Pancreas (tissue), 10 donors: ENCODE measurements at regions not wholly inside any gene's neighbourhood (a gene's known extent, or its start where the extent isn't known, plus 50 kb on each side); places are given as distances from the start of the nearest gene placed in this dataset.

Experiments used
- ATAC-seq, 4 donors: fragments of 200-7000 bp; cut with Tn5 transposase; one replicate each; pipeline versions ENCODE4 v1.8.0 to v1.9.1; 2020; ENCODE audit warnings: mild to moderate bottlenecking in 4 of 4, moderate library complexity in 4 of 4
- DNase-seq, 6 donors: peaks; one replicate each; pipeline ENCODE4 v3.0.0-alpha.2; 2020
- FAIRE-seq: peaks from 2 replicates; lab custom pipeline; 2012; peaks lifted over from hg19 to GRCh38; lab: Jason Lieb, UNC
- H3K27ac ChIP-seq, 4 donors: fragments of 200-600 bp; sonication (generic); 1 replicate in 3 of 4; 2 replicates in 1 of 4; pipeline versions ENCODE4 v1.5.0 to v1.8.0; 2020
- H3K27me3 ChIP-seq, 4 donors: fragments of 200-600 bp; one replicate each; pipeline ENCODE4 v1.8.0; 2021
- H3K36me3 ChIP-seq, 3 donors: fragments of 200-600 bp; sonication (generic) in 1 of 3; one replicate each; pipeline versions ENCODE4 v1.5.0 to v1.8.0; 2020 to 2021
- H3K4me1 ChIP-seq, 3 donors: fragments of 200-600 bp; one replicate each; pipeline ENCODE4 v1.8.0; 2021
- H3K4me3 ChIP-seq, 4 donors: fragments of 200-600 bp; sonication (generic) in 2 of 4; one replicate each; pipeline versions ENCODE4 v1.5.0 to v1.8.0; 2020 to 2021
- H3K9me3 ChIP-seq, 4 donors: fragments of 200-600 bp; one replicate each; pipeline ENCODE4 v1.8.0; 2021
- WGBS, 2 donors: extraction: QIAGEN DNeasy Blood & Tissue Kit; methylation state at CpG; one replicate each; pipeline ENCODE4 v1.1.7; 2013; 5-methylcytosine and 5-hydroxymethylcytosine counted together
- intact Hi-C, 3 donors: fragments of 100-400 bp; cut with DNase I; formaldehyde crosslinking; loops; one replicate each; pipeline versions ENCODE4 v1.11.1 to v1.14.2; 2022
- TF ChIP-seq, protein P1 (sequence below), 4 donors: fragments of 200-600 bp; sonication (generic) in 3 of 4; IDR thresholded peaks; one replicate each; pipeline versions ENCODE4 v1.5.0 to v1.8.0; 2021; ENCODE audit warnings: antibody characterized with exemption in 4 of 4
- donor health status: healthy with polysubstance abuse.
- donor health status: DM: no; HTN: no; CAD: no; lungs with moderate emphysema.
- donor health status: DM: no; HTN: no; CAD: no.
- donor health status: control.
- donor health status: control.
- donor health status: Bipolar disorder and iron deficiency.
- donor health status: DM: yes; HTN: yes; CAD: no.
- donor health status: DM: no; HTN: no; CAD: no.
- donor health status: DM: no; HTN: no; CAD: no.
- donor health status: DM: yes; HTN: yes; CAD: no.

DNA sequence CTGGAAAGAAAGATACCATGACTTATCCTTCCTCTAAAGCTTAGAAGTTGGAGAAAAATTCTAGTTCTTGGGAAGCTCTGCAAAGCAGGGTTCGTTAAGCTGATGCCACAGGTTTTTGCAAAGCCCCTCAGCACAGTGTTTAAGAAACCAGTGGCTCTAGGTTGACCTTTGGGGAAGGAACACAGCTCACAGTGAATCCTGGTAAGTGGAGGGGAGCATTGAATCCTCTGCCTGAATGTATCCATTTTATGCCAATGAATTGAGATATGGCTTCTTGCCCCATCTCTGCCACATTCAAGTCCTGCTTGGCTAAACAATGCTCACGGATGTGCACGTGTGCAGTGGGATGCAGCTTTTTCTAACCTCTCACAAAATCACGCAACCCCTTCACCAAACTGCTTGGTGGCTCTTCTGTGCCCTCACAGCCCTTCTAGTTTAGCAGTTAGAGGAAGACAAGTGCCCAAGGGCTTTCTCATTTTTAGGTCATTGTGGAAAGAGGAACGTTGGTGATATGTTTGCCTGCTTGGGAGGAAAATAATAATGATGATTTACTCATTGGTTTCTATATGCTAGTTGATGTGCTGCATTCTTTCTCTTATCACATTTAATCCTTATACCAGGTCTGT lies 111.3 kb downstream of the DAD1 start:
- FAIRE-seq (no peak), DNase-seq (no peak), ATAC-seq (no peak)
- Histone ChIP-seq H3K36me3 (no peaks in the 10 kb centered on the region), H3K27ac (no peak overlapping the region), H3K27me3 (no peaks in the 10 kb centered on the region), H3K4me1 (no peaks in the 10 kb centered on the region), H3K9me3 (no peaks in the 10 kb centered on the region), H3K4me3 (no peak overlapping the region)
- TF ChIP-seq, protein P1, sequence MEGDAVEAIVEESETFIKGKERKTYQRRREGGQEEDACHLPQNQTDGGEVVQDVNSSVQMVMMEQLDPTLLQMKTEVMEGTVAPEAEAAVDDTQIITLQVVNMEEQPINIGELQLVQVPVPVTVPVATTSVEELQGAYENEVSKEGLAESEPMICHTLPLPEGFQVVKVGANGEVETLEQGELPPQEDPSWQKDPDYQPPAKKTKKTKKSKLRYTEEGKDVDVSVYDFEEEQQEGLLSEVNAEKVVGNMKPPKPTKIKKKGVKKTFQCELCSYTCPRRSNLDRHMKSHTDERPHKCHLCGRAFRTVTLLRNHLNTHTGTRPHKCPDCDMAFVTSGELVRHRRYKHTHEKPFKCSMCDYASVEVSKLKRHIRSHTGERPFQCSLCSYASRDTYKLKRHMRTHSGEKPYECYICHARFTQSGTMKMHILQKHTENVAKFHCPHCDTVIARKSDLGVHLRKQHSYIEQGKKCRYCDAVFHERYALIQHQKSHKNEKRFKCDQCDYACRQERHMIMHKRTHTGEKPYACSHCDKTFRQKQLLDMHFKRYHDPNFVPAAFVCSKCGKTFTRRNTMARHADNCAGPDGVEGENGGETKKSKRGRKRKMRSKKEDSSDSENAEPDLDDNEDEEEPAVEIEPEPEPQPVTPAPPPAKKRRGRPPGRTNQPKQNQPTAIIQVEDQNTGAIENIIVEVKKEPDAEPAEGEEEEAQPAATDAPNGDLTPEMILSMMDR (IDR thresholded peaks at IDR 0.05): no peak
- 61 to 74% methylated on average over 5 of the region's 5 CpGs for WGBS, 2 donors
- intact Hi-C loops: loop anchor here in 1 of 3 donors (10.0 kb wide), 1 partner anchor 153 kb away; no protein-coding TSS in a partner anchor

DNA sequence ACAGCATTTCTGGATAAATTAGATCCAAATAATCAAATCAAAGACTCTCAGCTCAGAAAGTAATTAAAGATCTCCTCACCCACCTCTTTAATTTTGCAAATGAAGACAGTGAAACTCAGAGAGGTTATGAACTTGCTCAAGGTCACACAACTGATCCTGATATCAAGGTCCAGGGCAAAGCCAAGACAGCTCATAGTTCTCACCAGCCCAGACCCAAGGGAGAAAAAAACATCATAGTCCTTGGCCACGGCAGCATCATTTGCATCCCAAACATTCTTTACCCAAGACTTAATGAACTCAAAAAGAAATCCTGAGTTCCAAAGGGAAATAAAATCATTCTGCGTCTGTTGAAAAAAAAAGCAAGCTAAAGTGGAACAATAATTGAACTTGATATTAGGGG lies 112.1 kb downstream of the DAD1 start:
- no peaks in the 10 kb centered on the region for H3K27me3 ChIP-seq
- DNase-seq (no peak), ATAC-seq (no peak), FAIRE-seq (no peak)
- 53 to 55% methylated on average over 2 of the region's 2 CpGs for WGBS, 2 donors
- TF ChIP-seq, protein P1 (IDR thresholded peaks at IDR 0.05): no peak
- intact Hi-C loops: loop anchor here in 1 of 3 donors (10.0 kb wide), 1 partner anchor 152 kb away; no protein-coding TSS in a partner anchor
- no peak overlapping the region for H3K27ac ChIP-seq
- H3K9me3 ChIP-seq: no peaks in the 10 kb centered on the region
- no peaks in the 10 kb centered on the region for H3K4me1 ChIP-seq
- H3K36me3 ChIP-seq: no peaks in the 10 kb centered on the region
- no peak overlapping the region for H3K4me3 ChIP-seq

DNA sequence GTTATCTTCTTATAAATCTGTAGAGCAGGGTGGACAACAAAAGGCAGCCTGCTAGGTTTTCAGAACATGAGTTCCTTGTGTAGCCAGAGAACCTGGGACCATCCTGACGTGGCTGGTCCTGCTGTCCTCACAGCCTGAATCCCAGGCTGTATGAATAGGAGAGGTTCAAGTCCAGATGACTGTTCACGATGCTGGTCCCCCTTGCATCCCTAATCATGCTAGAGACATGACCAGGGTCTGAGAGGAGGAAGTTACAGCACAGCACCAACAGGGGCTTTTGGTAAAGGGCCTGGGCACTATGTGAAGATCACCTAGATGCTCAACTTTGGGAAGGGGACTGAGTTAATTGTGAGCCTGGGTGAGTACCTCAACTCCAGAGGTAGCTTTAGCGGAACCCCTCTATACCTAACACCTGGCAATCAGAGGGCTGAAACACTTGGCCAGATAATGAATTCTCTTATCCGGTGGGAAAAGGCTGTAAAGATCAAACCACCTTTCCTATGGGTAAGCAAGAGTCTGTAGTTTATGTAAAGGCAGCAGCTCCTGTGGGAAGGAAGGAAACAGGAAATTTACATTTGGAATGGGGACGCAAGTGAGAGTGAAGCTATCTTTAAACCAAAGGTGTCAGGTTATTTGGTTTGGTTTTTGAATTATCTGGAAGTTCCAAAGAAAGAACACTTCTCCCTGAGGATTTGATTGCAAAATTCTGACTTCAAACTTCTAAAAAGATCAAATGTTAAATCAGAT lies 112.8 kb downstream of the DAD1 start:
- Histone ChIP-seq H3K27me3 (no peaks in the 10 kb centered on the region), H3K4me1 (no peaks in the 10 kb centered on the region), H3K4me3 (no peak overlapping the region), H3K27ac (no peak overlapping the region), H3K9me3 (no peaks in the 10 kb centered on the region), H3K36me3 (no peaks in the 10 kb centered on the region)
- ATAC-seq: no peak
- FAIRE-seq: no peak
- intact Hi-C loops: loop anchor here in 1 of 3 donors (10.0 kb wide), 1 partner anchor 151 kb away; no protein-coding TSS in a partner anchor
- 64 to 69% methylated on average over 5 of the region's 5 CpGs for WGBS, 2 donors
- DNase-seq: no peak
- TF ChIP-seq, protein P1 (IDR thresholded peaks at IDR 0.05): no peak

DNA sequence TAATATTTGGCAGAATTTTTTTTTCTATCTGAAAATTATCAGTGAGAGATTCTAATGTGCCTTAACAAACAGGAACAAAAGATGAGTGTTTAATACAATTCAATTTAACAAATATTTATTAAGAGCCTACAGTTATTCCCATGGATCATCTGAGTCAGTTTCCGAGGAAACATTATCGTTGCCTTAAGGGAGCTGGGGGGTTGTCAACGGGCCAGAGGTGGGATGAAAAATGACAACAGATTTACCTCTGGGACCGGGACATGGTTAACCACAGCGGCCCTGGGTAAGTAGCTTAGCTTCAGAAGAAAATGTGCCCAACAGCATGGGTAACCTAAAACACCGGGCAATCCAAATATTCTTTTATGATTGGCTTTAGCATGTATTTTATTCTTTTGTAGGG lies 113.6 kb downstream of the DAD1 start:
- DNase-seq (no peak), ATAC-seq (no peak), FAIRE-seq (no peak)
- Histone ChIP-seq H3K27me3 (no peaks in the 10 kb centered on the region), H3K27ac (no peak overlapping the region), H3K4me3 (no peak overlapping the region), H3K4me1 (no peaks in the 10 kb centered on the region), H3K36me3 (no peaks in the 10 kb centered on the region), H3K9me3 (no peaks in the 10 kb centered on the region)
- WGBS, 2 donors: 51 to 59% methylated on average over 6 of the region's 6 CpGs
- TF ChIP-seq, protein P1 (IDR thresholded peaks at IDR 0.05): no peak
- intact Hi-C loops: loop anchor here in 1 of 3 donors (10.0 kb wide), 1 partner anchor 151 kb away; no protein-coding TSS in a partner anchor
